HFFc6 (cell line): ENCODE measurements at regions not wholly inside any gene's neighbourhood (a gene's known extent, or its start where the extent isn't known, plus 50 kb on each side); places are given as distances from the start of the nearest gene placed in this dataset.

Source experiments
- DNase-seq: peaks from one replicate; pipeline ENCODE4 v3.0.0-alpha.2; 2018
- H3K27ac Mint-ChIP-seq: 2 replicates; pipeline ENCODE4 v1.8.0; 2020; ENCODE audit warnings: mild to moderate bottlenecking, mixed read lengths
- H3K27me3 Mint-ChIP-seq: 2 replicates; pipeline ENCODE4 v1.8.0; 2021; ENCODE audit warnings: mild to moderate bottlenecking, moderate library complexity, mixed read lengths; ENCODE audit not compliant: insufficient read depth
- H3K36me3 Mint-ChIP-seq: 2 replicates; pipeline ENCODE4 v1.8.0; 2021; ENCODE audit warnings: low read depth, mixed read lengths
- H3K4me1 Mint-ChIP-seq: 2 replicates; pipeline ENCODE4 v1.8.0; 2020; ENCODE audit warnings: low read depth, mixed read lengths
- H3K4me3 Mint-ChIP-seq: 2 replicates; pipeline ENCODE4 v1.8.0; 2020; ENCODE audit warnings: mild to moderate bottlenecking, moderate library complexity, mixed read lengths
- H3K9me3 Mint-ChIP-seq: 2 replicates; pipeline ENCODE4 v1.8.0; 2020; ENCODE audit warnings: mild to moderate bottlenecking, mixed read lengths
- TF ChIP-seq, protein P1 (sequence below): fragments of 200-600 bp; sonication (generic); IDR thresholded peaks from 2 replicates; pipeline ENCODE4 v1.5.0; 2021; ENCODE audit warnings: antibody characterized with exemption, mild to moderate bottlenecking

DNA sequence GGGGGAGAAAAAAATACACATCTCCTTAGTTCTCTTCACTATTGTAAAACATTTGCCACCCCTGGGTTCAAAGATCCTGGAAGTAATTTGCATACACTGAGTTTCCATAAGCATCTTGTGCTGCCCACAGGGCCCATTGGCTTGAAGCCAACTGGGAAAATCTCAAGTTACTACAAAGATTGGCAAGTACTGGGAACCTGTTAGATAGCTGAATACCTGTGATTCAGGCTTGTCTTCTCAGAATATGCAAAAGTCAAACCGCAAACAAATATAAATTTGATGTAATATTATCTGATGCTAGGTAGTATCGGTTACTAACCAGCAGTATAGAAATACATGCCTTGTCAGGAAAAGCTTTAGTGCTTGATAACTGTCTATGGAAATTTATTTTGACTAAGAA is 156.9 kb upstream of the FST start:
- TF ChIP-seq, protein P1, sequence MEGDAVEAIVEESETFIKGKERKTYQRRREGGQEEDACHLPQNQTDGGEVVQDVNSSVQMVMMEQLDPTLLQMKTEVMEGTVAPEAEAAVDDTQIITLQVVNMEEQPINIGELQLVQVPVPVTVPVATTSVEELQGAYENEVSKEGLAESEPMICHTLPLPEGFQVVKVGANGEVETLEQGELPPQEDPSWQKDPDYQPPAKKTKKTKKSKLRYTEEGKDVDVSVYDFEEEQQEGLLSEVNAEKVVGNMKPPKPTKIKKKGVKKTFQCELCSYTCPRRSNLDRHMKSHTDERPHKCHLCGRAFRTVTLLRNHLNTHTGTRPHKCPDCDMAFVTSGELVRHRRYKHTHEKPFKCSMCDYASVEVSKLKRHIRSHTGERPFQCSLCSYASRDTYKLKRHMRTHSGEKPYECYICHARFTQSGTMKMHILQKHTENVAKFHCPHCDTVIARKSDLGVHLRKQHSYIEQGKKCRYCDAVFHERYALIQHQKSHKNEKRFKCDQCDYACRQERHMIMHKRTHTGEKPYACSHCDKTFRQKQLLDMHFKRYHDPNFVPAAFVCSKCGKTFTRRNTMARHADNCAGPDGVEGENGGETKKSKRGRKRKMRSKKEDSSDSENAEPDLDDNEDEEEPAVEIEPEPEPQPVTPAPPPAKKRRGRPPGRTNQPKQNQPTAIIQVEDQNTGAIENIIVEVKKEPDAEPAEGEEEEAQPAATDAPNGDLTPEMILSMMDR, result no peak
- Mint-ChIP-seq H3K27me3 (no peaks in the 10 kb centered on the region), H3K4me3 (no peak overlapping the region), H3K36me3 (no peaks in the 10 kb centered on the region), H3K4me1 (peaks cover 42% of the 10 kb centered on the region), H3K9me3 (no peaks in the 10 kb centered on the region), H3K27ac (no peak overlapping the region)
- no peak for DNase-seq

DNA sequence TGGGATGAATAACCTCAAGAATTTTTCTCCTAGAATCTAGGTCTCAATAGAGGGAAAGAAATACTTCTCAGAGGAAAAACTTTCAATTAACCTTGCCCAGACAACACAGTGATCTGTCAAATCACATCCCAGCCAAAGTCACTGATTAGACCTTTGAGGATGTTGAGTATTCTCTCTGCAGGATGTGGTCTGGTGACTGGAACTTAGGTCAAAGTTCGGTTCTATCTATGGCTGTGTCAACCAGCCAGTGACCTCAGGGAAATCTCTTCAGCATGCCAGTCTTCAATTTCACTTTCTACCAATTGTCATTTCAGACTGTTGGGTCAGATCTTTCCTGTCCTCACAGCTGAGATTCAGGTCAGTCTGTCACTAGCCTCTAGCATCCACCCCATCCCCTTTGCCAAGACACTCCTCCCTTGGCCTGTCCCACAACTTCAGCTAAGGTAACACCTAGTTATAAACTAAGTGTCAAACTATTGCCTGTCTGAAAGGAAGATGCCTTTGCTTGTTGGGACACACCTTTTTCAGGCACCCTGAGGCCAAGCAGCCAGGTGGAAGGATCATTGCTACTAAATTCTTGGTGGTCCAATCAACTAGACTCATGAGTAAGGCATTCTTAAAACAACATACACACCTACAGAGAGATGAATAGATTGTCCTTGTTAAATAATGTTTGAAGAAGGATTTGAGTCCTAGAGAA is 156.3 kb upstream of the FST start:
- no peaks in the 10 kb centered on the region for H3K27me3 Mint-ChIP-seq
- no peak overlapping the region for H3K4me3 Mint-ChIP-seq
- DNase-seq, result peak; percentile 16
- TF ChIP-seq, protein P1, result no peak
- H3K36me3 Mint-ChIP-seq, result no peaks in the 10 kb centered on the region
- H3K4me1 Mint-ChIP-seq, result peaks cover 42% of the 10 kb centered on the region
- H3K9me3 Mint-ChIP-seq, result no peaks in the 10 kb centered on the region
- H3K27ac Mint-ChIP-seq, result no peak overlapping the region

DNA sequence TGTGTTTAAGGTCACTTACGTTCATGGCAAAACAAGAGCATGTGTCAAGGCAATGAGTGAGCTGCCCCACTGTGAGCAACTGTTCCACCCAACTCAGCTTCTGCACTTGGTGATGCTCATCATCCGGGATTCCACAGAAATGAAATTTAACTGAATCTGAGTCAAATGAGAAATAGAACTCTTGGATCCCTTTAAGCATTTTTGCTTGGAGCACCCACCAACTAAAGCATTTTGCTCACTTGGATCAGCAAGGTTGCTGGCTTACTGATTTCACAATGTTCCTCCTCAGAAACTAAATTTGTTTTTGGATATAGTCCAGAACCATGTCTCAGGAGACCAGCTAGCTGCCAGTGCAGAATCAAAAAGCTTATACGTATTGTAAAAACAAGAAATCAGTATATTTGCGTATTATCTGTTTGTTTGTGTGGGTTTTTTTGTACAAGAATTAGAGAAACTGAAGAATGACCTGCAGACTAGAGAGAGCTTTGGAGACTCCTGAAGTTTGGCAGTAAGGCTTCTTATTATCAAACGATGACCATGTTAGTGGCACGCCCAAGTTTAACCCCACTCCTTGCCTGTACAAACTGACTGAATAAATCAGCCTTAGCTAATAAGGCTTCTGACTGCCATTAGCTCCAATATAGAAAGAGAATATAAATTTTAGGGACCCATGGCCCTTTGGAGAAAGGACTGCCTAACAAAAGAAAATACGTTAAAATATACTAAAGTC is 153.8 kb upstream of the FST start:
- no peaks in the 10 kb centered on the region for H3K9me3 Mint-ChIP-seq
- no peak overlapping the region for H3K4me3 Mint-ChIP-seq

DNA sequence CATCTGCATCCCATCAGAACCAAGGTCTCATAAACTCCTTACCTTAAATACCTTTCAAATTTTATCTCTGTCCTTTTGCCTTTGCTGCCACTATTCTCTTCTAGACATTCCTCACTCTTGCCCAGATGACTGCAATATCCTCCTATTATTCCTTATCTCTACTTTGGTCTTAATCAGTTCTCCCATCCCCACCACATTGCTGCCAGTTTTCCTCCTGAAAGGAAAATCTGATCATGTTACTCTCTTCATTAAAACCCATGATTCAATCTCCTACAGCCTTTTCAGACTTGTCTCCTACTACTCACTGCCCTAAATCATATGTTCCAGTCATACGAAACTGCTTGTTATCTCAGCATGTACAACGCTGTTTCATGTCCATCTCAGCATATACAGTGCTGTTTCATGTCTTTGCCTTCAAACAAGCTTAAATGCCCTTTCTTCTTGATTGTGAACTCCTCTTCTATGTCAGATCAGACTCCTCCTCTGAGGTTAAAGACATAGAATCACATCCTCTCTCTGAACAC is 152.6 kb upstream of the FST start:
- H3K27ac Mint-ChIP-seq, result no peak overlapping the region
- TF ChIP-seq, protein P1, result no peak
- no peaks in the 10 kb centered on the region for H3K9me3 Mint-ChIP-seq
- peaks cover 45% of the 10 kb centered on the region for H3K4me1 Mint-ChIP-seq
- DNase-seq, result no peak
- H3K36me3 Mint-ChIP-seq, result no peaks in the 10 kb centered on the region
- no peaks in the 10 kb centered on the region for H3K27me3 Mint-ChIP-seq
- H3K4me3 Mint-ChIP-seq, result no peak overlapping the region

More for the DNA sequence above, 153.8 kb upstream of the FST start:
- no peak for DNase-seq
- TF ChIP-seq, protein P1, result no peak
- Mint-ChIP-seq H3K27ac (no peak overlapping the region), H3K27me3 (no peaks in the 10 kb centered on the region), H3K36me3 (no peaks in the 10 kb centered on the region), H3K4me1 (peaks cover 45% of the 10 kb centered on the region)

DNA sequence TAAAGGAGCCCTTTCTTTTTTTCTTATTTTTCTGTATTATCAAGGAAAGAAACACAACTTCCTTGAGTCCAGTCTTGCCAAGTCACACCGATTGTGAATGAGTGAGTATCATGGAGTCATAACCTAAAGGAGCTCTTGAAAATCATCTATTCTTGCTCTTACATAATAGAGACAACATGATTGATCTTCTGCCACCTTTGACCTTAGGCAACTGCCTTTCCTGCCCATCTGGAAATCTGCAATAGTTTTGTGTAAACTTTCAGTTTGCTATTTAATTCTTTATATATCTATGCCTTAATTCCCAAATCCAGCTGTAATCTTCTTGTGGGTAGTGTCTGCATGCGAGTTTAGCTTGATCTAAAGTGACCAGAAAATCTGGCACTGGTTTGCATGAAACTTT is 149.9 kb upstream of the FST start:
- Mint-ChIP-seq H3K27ac (no peak overlapping the region), H3K27me3 (no peaks in the 10 kb centered on the region), H3K9me3 (no peaks in the 10 kb centered on the region), H3K4me3 (no peak overlapping the region), H3K4me1 (peaks cover 51% of the 10 kb centered on the region), H3K36me3 (no peaks in the 10 kb centered on the region)
- TF ChIP-seq, protein P1, result no peak
- DNase-seq, result no peak
